GM12872 (cell line): ENCODE measurements at regions not wholly inside any gene's neighbourhood (a gene's known extent, or its start where the extent isn't known, plus 50 kb on each side); places are given as distances from the start of the nearest gene placed in this dataset.

Source experiments
- TF ChIP-seq, protein P1 (sequence below): IDR thresholded peaks from 3 replicates; pipeline ENCODE4 v1.5.1; 2011; ENCODE audit warnings: low read depth, mild to moderate bottlenecking, low read length, moderate library complexity; ENCODE audit not compliant: insufficient read depth

DNA sequence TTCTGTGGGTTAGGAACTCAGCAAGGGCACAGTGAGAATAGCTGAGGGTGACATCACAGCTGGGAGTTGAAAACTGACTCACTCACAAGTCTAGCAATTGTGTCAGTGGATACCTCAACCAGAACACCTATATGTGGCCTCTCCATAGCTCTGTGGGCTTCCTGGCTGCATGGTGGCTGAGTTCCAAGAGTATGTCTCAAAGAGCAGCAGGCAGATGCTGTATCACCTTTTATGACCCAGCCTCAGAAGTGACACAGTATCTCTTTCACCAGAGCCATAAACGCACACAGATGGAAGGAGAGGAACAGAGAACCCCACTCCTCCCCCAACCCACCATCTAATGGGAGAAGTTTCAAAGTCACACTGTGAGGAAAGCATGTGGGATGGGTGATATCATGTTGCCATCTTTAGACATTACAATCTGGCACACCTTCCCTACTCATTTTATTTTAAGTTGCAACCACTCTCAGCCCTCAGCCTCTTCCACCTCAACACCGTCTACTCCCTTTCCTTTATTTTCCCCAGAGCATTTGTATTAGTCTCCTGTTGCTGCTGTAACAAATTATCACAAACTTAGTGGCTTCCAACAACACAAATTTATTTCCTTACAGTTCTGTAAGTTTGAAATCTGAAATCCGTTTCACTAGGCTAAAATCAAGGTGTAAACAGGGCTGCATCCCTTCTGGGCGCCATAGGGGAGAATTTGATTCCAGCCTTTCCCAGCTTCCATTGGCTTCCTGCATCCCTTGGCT, 134.6 kb upstream of the SPATS2L start:
- TF ChIP-seq, protein P1, sequence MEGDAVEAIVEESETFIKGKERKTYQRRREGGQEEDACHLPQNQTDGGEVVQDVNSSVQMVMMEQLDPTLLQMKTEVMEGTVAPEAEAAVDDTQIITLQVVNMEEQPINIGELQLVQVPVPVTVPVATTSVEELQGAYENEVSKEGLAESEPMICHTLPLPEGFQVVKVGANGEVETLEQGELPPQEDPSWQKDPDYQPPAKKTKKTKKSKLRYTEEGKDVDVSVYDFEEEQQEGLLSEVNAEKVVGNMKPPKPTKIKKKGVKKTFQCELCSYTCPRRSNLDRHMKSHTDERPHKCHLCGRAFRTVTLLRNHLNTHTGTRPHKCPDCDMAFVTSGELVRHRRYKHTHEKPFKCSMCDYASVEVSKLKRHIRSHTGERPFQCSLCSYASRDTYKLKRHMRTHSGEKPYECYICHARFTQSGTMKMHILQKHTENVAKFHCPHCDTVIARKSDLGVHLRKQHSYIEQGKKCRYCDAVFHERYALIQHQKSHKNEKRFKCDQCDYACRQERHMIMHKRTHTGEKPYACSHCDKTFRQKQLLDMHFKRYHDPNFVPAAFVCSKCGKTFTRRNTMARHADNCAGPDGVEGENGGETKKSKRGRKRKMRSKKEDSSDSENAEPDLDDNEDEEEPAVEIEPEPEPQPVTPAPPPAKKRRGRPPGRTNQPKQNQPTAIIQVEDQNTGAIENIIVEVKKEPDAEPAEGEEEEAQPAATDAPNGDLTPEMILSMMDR = no peak

DNA sequence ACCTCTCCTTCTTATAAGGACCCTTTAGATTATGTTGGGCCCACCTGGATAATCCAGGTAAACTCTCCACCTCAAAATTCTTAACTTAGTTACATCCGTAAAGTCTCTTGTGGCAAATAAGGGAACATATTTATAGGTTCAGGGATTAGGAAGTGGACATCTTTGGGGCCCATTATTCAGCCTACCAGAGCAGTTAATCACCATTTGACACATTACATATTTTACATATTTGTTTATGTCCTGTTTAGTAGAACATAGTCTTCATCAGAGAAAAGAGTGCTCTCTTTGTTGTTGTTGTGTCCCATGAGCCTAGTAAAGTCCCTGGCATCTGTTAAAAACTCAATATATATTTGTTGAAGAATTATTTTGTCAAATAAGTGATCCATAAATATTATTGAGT, 134.0 kb upstream of the SPATS2L start:
- TF ChIP-seq, protein P1 = no peak

DNA sequence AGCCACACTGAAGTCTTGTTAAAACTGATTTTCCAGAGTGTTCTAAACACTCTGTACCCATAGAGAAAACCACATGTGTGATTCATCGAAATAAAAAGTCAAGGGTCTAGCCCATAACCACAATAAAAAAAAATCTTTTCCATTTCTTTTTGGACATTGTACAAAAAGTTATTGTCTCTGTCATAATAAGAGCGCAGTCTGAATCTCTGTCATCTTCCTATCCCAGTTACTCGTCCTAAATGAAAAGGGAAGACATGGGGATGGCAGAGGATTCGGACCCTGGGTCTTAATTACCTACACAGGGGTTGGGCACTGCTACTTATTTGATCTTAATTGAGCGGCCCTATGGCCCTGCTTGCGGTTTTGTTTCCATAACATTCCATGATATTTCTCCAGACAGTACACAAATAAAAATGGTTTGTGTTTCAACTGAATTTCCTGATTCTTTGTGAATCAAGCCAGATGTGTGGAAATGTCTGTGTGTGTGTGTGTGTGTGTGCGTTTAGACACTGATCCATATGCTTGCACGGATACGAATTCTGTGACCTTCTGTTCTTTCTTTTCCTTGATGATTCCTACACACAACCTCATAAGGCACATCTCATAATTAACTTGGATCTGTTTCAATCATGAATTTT, 133.4 kb upstream of the SPATS2L start:
- TF ChIP-seq, protein P1 = no peak

DNA sequence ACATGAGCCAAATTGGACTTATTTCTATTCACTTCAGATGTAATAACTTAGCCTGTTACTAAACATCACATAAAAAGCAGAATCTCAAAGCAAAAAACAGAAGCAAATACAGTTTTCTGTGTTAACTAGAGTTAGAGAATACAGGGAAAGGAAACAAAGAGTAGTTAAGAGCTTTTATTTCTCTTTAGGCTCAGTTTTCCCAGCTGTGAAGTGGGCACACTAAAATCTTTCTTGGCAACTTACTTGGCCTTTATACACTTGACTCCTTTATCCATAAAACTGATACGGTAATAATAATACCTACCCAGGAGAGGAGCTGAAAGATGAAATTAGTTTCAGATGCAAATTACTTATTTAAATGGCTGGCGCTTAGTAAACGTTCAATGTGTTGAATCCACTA, 132.8 kb upstream of the SPATS2L start:
- TF ChIP-seq, protein P1 = no peak

DNA sequence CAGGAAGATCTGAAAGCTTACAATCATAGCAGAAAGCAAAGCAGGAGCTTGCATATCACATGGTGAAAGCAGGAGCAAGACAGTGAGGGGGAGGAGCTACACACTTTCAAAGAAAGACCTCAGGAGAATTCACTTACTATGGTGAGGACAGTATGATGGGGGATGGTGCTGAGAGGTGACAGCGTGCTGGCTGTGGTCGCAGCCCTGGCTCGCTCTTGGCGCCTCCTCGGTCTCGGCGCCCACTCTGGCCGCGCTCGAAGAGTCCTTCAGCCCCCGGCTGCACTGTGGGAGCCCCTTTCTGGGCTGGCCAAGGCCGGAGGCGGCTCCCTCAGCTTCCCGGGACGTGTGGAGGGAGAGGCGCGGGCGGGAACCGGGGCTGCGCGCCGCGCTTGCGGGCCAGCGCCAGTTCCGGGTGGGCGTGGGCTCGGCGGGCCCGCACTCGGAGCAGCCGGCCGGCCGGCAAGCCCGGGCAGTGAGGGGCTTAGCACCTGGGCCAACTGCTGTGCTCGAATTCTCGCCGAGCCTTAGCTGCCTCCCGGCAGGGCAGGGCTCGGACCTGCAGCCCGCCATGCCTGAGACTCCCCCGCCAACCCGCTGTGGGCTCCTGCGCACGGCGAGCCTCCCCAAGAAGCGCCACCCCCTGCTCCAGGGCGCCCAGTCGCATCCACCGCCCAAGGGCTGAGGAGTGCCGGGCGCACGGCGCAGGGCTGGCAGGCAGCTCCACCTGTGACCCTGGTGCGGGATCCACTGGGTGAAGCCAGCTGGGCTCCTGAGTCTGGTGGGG, 131.9 kb upstream of the SPATS2L start:
- TF ChIP-seq, protein P1 = no peak

DNA sequence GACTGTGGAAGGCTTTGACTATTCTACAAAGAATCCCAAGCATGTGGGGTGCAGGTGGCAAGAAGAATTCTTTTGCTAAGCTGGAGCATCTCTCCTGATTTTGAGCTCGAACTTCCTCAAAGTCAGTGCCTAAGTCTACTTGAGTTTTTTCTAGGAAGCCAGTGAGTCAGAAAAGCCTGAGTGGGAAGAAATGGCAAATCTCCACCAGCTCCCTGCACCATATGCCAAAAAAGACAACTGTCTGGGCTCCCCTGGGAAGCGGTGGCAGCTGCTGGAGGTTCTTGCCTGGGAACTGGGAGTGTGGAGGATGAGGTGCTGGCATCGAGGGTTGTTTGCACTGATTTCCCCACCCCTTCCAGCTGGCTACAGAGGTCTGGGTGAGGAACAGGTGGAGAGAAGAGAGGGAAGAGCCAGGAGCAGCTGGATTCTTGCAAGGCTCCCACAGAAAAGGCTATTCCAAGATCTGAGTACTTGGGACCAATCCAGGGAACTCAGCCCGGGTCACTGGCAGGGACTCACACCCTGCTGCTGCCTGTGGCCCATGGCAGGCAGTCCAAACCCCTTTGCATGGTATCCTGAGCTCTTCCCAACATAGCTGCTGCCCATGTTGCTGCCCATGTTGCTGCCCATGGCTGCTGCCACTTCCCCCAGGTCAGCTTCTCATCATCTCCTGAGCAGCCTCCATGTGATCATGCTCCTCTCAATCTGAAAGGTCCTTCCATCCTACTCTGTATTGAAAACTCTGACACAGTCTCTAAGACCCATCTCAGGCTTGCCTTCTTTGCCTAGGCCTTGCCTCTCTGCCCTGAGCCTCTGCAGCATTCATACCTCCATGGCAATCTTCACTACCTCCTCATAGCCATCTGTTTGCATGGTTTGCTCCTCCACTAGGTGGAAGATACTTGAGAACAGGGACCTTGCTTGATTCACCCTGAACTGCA, 128.3 kb upstream of the SPATS2L start:
- TF ChIP-seq, protein P1 = no peak
